HEK293 (cell line): ENCODE measurements at regions not wholly inside any gene's neighbourhood (a gene's known extent, or its start where the extent isn't known, plus 50 kb on each side); places are given as distances from the start of the nearest gene placed in this dataset.

Experiments used
- PATZ1 ChIP-seq: fragments of 450-650 bp; formaldehyde crosslinking; IDR thresholded peaks from 2 replicates; pipeline ENCODE4 v1.5.1; 2016; ENCODE audit warnings: missing biosample characterization, missing genetic modification characterization
- ZEB2 ChIP-seq: fragments of 450-650 bp; formaldehyde crosslinking; IDR thresholded peaks from 2 replicates; pipeline ENCODE4 v1.5.1; 2016; ENCODE audit warnings: missing biosample characterization, missing genetic modification characterization

- TF ChIP-seq ZEB2 (no peak), PATZ1 (tag by site-specific recombination) (no peak)
These were observed 642.0 kb downstream of the GALC start for GRCh38 chr14:87351007-87351406.
